Mucosa of stomach (tissue), 1 donor: ENCODE measurements at regions not wholly inside any gene's neighbourhood (a gene's known extent, or its start where the extent isn't known, plus 50 kb on each side); places are given as distances from the start of the nearest gene placed in this dataset.
"Not testable (repeated sequence)": the region's sequence is repeated elsewhere in the genome, so short reads cannot be mapped to it uniquely, and the experiment has no call there.

ENCODE experiments used
- H3K27me3 ChIP-seq: one replicate; pipeline ENCODE4 v1.7.0; 2013; ENCODE audit warnings: mild to moderate bottlenecking, low read length; ENCODE audit not compliant: control insufficient read depth, insufficient read depth
- H3K36me3 ChIP-seq: one replicate; pipeline ENCODE4 v1.7.0; 2013; ENCODE audit warnings: low read length; ENCODE audit not compliant: control insufficient read depth, insufficient read depth
- H3K4me1 ChIP-seq: one replicate; pipeline ENCODE4 v1.7.0; 2013; ENCODE audit warnings: mild to moderate bottlenecking, low read length; ENCODE audit not compliant: control insufficient read depth, insufficient read depth
- H3K4me3 ChIP-seq: one replicate; pipeline ENCODE4 v1.7.0; 2013; ENCODE audit warnings: low read length
- H3K9ac ChIP-seq: one replicate; pipeline ENCODE4 v1.7.0; 2013; ENCODE audit warnings: mild to moderate bottlenecking, low read length, moderate library complexity
- H3K9me3 ChIP-seq: one replicate; pipeline ENCODE4 v1.7.0; 2013; ENCODE audit warnings: mild to moderate bottlenecking, low read length, moderate library complexity; ENCODE audit not compliant: control insufficient read depth
- donor health status: Pancreatic carcinoma.

GRCh38 chr17:68148936-68149335 lies 98.9 kb upstream of the AMZ2 start:
- H3K9ac ChIP-seq, result no peak overlapping the region
- H3K9me3 ChIP-seq, result no peaks in the 10 kb centered on the region
- H3K4me3 ChIP-seq, result no peak overlapping the region
- H3K4me1 ChIP-seq, result no peaks in the 10 kb centered on the region
- H3K36me3 ChIP-seq, result no peaks in the 10 kb centered on the region
- no peaks in the 10 kb centered on the region for H3K27me3 ChIP-seq

- no peaks in the 10 kb centered on the region for H3K4me1 ChIP-seq
- no peaks in the 10 kb centered on the region for H3K9me3 ChIP-seq
- no peaks in the 10 kb centered on the region for H3K36me3 ChIP-seq
- H3K27me3 ChIP-seq, result no peaks in the 10 kb centered on the region
- no peak overlapping the region for H3K4me3 ChIP-seq
- no peak overlapping the region for H3K9ac ChIP-seq
Measured at GRCh38 chr17:68152161-68152571, 95.7 kb upstream of the AMZ2 start.

GRCh38 chr17:68155692-68156091 lies 92.2 kb upstream of the AMZ2 start:
- Histone ChIP-seq H3K9me3 (no peaks in the 10 kb centered on the region), H3K4me3 (no peak overlapping the region), H3K9ac (no peak overlapping the region), H3K36me3 (no peaks in the 10 kb centered on the region), H3K4me1 (no peaks in the 10 kb centered on the region), H3K27me3 (no peaks in the 10 kb centered on the region)

GRCh38 chr17:68161644-68162428 lies 86.0 kb upstream of the AMZ2 start:
- no peak overlapping the region for H3K4me3 ChIP-seq
- H3K9me3 ChIP-seq, result no peaks in the 10 kb centered on the region

GRCh38 chr17:68168273-68169164 lies 79.3 kb upstream of the AMZ2 start:
- H3K9me3 ChIP-seq, H3K27me3 ChIP-seq, H3K4me3 ChIP-seq, H3K4me1 ChIP-seq, H3K36me3 ChIP-seq, H3K9ac ChIP-seq: not testable (repeated sequence)

More at GRCh38 chr17:68161644-68162428, 86.0 kb upstream of the AMZ2 start:
- Histone ChIP-seq H3K27me3 (no peaks in the 10 kb centered on the region), H3K36me3 (no peaks in the 10 kb centered on the region), H3K4me1 (no peaks in the 10 kb centered on the region), H3K9ac (no peak overlapping the region)

- not testable (repeated sequence) for H3K36me3 ChIP-seq, H3K9ac ChIP-seq, H3K27me3 ChIP-seq, H3K4me1 ChIP-seq, H3K4me3 ChIP-seq, H3K9me3 ChIP-seq
Measured at GRCh38 chr17:68169165-68169821, 78.5 kb upstream of the AMZ2 start.

GRCh38 chr17:68169840-68170239 lies 78.0 kb upstream of the AMZ2 start:
- Histone ChIP-seq H3K27me3 (no peaks in the 10 kb centered on the region), H3K4me1 (peaks cover 3% of the 10 kb centered on the region), H3K4me3 (no peak overlapping the region), H3K9ac (no peak overlapping the region), H3K36me3 (no peaks in the 10 kb centered on the region), H3K9me3 (no peaks in the 10 kb centered on the region)

GRCh38 chr17:68170246-68170645 lies 77.6 kb upstream of the AMZ2 start:
- peaks cover 3% of the 10 kb centered on the region for H3K4me1 ChIP-seq
- no peak overlapping the region for H3K9ac ChIP-seq
- no peak overlapping the region for H3K4me3 ChIP-seq
- H3K36me3 ChIP-seq, result no peaks in the 10 kb centered on the region
- no peaks in the 10 kb centered on the region for H3K27me3 ChIP-seq
- no peaks in the 10 kb centered on the region for H3K9me3 ChIP-seq

GRCh38 chr17:68172461-68172954 lies 75.3 kb upstream of the AMZ2 start:
- no peaks in the 10 kb centered on the region for H3K36me3 ChIP-seq
- H3K9me3 ChIP-seq, result no peaks in the 10 kb centered on the region
- H3K4me3 ChIP-seq, result no peak overlapping the region
- H3K27me3 ChIP-seq, result no peaks in the 10 kb centered on the region
- no peak overlapping the region for H3K9ac ChIP-seq
- peaks cover 3% of the 10 kb centered on the region for H3K4me1 ChIP-seq

GRCh38 chr17:68175416-68175815 lies 72.4 kb upstream of the AMZ2 start:
- Histone ChIP-seq H3K36me3 (no peaks in the 10 kb centered on the region), H3K9me3 (no peaks in the 10 kb centered on the region), H3K4me1 (peaks cover 3% of the 10 kb centered on the region), H3K4me3 (no peak overlapping the region), H3K9ac (no peak overlapping the region), H3K27me3 (no peaks in the 10 kb centered on the region)

GRCh38 chr17:68175905-68176304 lies 71.9 kb upstream of the AMZ2 start:
- Histone ChIP-seq H3K9me3 (no peaks in the 10 kb centered on the region), H3K27me3 (no peaks in the 10 kb centered on the region), H3K4me1 (peaks cover 3% of the 10 kb centered on the region), H3K4me3 (no peak overlapping the region), H3K36me3 (no peaks in the 10 kb centered on the region), H3K9ac (no peak overlapping the region)

- H3K36me3 ChIP-seq, result no peaks in the 10 kb centered on the region
- H3K27me3 ChIP-seq, result no peaks in the 10 kb centered on the region
- peaks cover 3% of the 10 kb centered on the region for H3K4me1 ChIP-seq
- H3K9me3 ChIP-seq, result no peaks in the 10 kb centered on the region
- no peak overlapping the region for H3K9ac ChIP-seq
- no peak overlapping the region for H3K4me3 ChIP-seq
Measured at GRCh38 chr17:68176718-68177117, 71.1 kb upstream of the AMZ2 start.
